Kidney tubule cell (primary cell): ENCODE measurements at regions not wholly inside any gene's neighbourhood (a gene's known extent, or its start where the extent isn't known, plus 50 kb on each side); places are given as distances from the start of the nearest gene placed in this dataset.
A peak's percentile ranks its signal among the peaks of the same experiment; 100 is the strongest.
"Not testable (repeated sequence)": the region's sequence is repeated elsewhere in the genome, so short reads cannot be mapped to it uniquely, and the experiment has no call there.

Source experiments
- DNase-seq: peaks from one replicate; pipeline ENCODE4 v3.0.0-alpha.2; 2018; ENCODE audit warnings: low spot score

DNA sequence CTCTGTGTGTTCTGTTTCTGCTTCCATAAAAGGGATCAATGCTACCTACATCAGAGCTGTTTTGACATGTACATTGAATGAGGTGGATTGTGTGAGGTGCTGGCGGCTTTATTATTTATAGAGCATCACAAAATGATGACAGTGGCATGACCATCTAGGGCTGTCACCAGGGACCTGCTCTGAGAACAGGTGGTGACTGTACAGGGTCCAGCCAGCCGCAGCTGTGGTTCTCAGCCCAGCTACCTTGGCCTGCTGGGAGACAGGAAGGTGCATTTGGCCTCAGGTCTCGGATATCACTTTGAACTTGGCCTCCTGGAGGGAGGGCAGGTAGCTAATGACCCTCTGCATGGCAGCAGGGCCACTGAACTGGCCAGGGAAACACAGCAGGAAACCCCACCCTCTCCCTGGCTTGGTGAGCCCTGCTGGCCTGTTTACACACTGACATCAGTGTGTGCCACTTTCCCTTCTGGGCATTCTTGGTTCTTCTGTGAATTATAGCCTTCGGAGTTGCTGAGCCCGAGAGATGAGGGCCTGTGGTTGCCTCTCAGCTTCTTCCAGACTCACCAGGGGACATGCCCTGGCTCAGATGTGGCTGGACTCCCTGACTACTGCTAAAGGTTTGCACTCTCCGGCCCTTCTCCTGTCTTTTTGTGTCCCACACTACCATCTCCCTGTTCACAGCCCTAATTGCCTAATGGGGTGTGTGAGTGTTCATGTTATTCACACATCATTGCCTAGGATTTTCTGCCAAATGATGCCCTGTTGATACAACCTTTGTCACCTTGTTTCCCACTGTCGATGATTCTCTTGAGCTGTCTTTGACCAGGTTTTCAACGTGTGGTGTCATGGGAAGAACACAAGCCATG, 109.2 kb upstream of the RAB12 start:
- peak; percentile 5 for DNase-seq

DNA sequence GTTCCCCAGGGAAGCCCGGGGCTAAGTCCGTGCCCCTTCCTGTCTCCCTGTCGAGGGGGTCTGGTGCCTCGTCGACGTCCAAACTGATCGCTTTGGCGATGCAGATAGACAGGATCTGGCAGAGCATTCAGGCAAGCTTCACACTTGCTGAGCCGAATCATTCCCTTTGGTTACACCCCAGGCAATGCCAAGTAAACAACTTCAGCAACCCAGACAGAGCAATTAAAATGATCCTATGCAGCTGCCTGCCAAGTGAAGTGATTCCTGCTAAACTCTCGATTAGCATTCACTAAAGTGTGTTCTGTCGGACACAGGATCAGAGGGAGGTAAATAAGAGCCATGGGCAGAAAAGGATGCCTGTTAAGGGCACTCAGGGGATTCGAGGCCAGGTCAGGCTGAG, 108.2 kb upstream of the RAB12 start:
- no peak for DNase-seq

DNA sequence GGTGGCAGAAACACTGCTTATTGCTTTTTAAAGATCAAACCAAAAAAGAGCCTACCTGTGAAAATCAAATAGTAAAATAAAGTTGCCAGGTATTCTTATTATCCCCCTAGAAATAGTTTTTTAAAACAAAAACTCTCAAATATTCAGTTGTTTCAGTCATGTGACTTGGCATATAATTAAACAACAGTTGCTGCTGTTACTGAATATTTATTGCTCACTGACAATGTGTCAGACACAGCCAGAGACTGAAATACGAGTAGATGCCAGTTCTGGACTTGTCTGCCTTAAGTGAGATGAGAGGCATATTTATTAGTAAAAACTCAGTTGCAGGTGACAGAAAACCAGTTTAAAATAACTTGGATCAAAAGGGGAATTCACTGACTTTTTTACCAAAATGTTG, 106.0 kb upstream of the RAB12 start:
- no peak for DNase-seq

GRCh38 chr18:8504424-8504823, 104.8 kb upstream of the RAB12 start:
- no peak for DNase-seq

DNA sequence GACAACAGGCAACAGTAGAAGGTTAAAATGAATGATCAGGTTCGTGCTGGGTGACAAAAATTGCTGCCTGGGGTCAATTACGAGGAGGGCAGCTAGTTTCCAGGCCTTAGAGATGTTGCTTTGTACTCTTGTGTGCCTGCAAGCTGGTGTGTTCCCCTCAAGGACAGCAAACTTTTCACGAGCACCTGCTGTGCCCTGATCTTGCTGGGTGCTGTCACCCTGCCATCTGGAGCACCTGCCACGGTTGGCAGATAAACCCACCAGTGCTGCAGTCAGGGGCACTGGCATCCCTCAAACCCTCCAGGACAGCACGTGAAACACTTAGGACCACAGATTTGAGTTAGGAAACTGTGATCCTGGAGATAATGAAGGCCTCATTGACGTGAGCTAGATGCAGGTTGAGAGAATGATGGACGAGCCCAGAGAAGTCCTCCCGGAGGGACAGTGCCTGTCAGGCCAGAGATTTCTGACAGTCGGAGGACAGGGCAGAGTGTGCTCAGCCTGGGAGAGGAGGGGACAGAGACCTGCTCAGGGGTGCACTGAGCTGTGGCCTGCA, 104.3 kb upstream of the RAB12 start:
- no peak for DNase-seq

DNA sequence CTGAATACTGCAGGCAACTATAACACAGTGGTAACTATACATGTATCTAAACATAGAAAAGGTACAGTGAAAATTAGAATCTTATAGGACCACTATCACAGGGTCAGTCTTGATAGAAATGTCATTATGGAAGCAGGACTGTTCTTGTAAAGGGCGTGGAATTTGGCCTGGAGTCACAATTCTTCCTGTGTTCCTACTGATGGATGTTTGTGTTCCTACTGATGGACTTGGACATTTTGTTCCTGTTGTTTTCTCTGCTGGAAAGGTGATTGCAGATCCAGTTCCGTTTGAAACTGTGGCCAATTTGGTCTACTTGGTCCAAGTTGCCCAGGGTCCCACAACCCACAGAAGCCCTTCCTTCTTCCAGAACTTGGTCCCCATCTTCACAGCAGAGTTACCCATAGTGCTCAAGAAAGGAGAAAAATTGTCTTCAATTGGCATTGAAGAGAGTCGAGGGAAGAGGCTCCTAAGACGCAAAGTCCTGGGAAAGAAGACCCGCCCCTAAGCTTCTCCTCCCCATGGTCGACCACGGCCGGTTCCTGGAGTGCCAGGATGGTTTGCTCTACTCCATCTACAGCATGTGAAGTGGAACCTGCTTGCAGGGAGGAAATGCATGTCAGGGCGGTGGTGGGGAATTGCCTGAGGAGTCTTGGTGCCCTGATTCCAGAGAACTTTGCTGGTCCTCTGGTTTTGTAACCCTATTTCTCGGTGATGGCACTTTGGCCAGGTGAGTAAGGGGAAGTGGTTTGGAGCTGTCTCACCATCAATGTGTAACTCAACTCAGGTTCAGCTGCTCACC, 102.8 kb upstream of the RAB12 start:
- DNase-seq = no peak

DNA sequence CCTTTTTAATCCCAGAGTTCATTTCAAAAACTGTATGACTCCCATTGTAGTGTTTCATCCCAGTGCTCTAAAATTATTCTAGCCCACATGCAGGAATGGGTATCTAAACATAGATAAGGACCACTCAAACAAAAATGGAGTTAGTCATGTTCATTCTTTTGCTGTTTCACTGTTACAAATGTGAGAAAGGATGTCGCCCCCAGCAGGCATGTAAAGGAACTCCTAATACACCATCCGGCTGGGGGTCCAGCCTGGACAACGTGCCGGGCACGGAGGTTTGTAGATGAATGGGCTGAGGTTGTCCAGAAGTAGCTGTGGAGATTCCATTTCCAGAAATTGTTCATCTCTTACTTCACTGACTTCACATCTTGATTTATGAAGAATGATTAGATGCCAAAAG, 101.9 kb upstream of the RAB12 start:
- no peak for DNase-seq

- no peak for DNase-seq
These were observed 101.1 kb upstream of the RAB12 start for GRCh38 chr18:8507915-8508705.

GRCh38 chr18:8513249-8513648, 96.0 kb upstream of the RAB12 start:
- no peak for DNase-seq

DNA sequence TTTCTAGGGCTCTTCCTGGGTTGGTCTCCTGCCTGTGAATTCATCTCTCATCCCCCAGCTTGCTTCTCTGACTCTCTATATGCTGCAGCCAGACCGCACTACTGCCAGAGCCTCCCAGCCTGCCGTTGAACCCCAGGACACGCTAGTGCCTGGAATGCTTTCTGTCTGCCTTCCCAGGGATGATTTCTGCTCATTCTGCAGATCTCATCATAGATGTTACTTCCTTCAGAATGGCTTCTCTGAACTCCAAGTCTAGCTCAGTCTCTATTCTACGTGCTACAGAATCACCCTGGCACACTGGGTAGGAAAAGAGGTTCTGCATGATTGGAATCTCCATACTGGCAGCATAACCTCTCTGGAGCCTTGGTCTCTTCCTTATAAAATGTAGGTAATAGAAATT, 94.8 kb upstream of the RAB12 start:
- DNase-seq = no peak

DNA sequence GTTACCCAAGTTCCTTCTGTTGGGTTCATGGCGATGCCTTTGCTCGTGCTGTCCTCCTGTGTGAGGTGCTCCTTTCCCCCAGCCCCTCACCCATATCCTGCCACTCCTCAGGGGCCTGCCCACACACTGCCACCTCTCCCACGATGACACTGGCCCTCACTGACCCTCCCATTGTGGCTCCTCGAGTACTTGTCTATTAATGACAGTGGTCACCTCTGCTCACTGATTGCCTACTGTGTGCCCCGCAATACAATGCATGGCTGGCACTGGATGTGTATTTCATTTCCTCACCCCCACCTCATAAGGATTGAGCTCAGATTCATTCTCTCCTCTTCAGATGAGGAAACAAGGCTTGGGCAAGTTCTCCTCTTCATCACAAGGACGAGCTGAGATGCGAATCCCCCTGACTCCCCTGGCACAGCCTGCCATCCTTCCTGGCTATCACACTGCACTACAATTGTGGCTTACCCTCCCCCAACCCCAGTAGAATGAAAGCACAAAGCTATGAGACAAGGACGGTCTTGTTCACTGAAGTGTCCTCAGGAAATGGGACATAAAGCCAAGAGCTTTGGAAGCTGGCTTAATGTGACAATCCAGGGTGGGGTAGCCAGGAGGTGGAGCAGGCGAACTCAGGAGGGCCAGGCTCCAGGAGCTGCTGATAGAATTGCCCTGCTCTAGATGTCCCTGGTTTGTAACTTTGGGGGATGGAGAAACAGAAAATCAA, 93.9 kb upstream of the RAB12 start:
- DNase-seq = no peak

- DNase-seq = peak; percentile 39
These were observed 92.6 kb upstream of the RAB12 start for GRCh38 chr18:8516371-8517250.

- no peak for DNase-seq
These were observed 92.0 kb upstream of the RAB12 start for GRCh38 chr18:8517276-8517675.

- DNase-seq = no peak
These were observed 90.1 kb upstream of the RAB12 start for GRCh38 chr18:8519102-8519501.

GRCh38 chr18:8520266-8520665, 89.0 kb upstream of the RAB12 start:
- DNase-seq = no peak

DNA sequence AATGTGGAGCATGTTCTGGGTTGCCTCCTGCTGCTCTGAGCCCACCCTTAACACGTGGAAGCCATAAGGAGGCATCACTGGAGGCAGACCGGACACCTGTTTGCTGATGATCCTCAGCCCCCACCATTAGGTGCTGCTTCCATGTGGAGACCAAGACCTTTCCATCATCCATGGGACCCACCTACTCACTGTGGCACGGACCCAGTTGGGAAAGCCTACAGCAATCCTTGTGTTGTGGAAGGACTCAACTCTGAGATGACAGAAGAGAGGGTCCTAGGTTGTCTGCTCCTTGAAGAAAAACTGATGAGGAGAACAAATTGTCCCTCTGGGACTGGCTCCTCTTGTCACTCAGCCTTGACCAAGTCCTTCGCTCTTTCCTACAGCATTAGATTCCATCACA, 86.5 kb upstream of the RAB12 start:
- no peak for DNase-seq

GRCh38 chr18:8525692-8526091, 83.5 kb upstream of the RAB12 start:
- no peak for DNase-seq

GRCh38 chr18:8526332-8526731, 82.9 kb upstream of the RAB12 start:
- DNase-seq = no peak

DNA sequence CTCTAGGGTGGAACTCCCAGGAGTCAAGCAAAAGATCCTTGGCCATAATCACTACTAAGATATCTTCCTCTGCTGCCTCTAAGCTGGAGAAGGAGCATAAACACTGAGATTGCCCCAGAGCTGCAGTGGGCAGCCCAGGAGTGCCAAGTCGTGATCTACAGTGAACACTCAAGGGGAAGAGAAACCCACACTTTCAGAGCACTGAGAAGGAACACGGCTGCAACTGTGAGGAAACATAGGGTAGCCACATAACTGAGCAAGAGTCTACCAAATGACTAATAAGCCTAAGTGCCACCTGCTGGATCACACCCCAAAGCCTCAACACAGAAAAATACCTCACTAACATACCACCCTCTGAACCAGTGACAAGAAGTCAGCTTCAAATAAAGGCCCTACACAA, 79.6 kb upstream of the RAB12 start:
- no peak for DNase-seq

GRCh38 chr18:8531084-8531483, 78.2 kb upstream of the RAB12 start:
- DNase-seq = not testable (repeated sequence)

- DNase-seq = peak; percentile 51
These were observed 73.0 kb upstream of the RAB12 start for GRCh38 chr18:8536231-8536630.
